Subcutaneous abdominal adipose tissue (tissue), 5 donors: ENCODE measurements at regions not wholly inside any gene's neighbourhood (a gene's known extent, or its start where the extent isn't known, plus 50 kb on each side); places are given as distances from the start of the nearest gene placed in this dataset.

ENCODE experiments used
- H3K27ac ChIP-seq: one replicate; pipeline ENCODE4 v1.7.0; 2013; ENCODE audit warnings: low read depth, mild to moderate bottlenecking, inconsistent platforms, low read length, moderate library complexity
- H3K27me3 ChIP-seq, 5 donors: one replicate each; pipeline ENCODE4 v1.7.0; 2013; ENCODE audit warnings: low read length in 5 of 5, inconsistent platforms in 1 of 5; ENCODE audit not compliant: control insufficient read depth in 5 of 5, insufficient read depth in 4 of 5
- H3K36me3 ChIP-seq, 5 donors: one replicate each; pipeline ENCODE4 v1.7.0; 2013; ENCODE audit warnings: low read length in 5 of 5; ENCODE audit not compliant: control insufficient read depth in 5 of 5, insufficient read depth in 5 of 5
- H3K4me1 ChIP-seq, 5 donors: one replicate each; pipeline ENCODE4 v1.7.0; 2013; ENCODE audit warnings: low read length in 5 of 5, mild to moderate bottlenecking in 3 of 5, moderate library complexity in 1 of 5; ENCODE audit not compliant: control insufficient read depth in 5 of 5, insufficient read depth in 5 of 5
- H3K4me3 ChIP-seq, 5 donors: one replicate each; pipeline ENCODE4 v1.7.0; 2013; ENCODE audit warnings: low read length in 5 of 5, low read depth in 1 of 5
- H3K9ac ChIP-seq, 5 donors: one replicate each; pipeline ENCODE4 v1.7.0; 2013; ENCODE audit warnings: low read length in 5 of 5, mild to moderate bottlenecking in 4 of 5, moderate library complexity in 3 of 5
- H3K9me3 ChIP-seq, 5 donors: one replicate each; pipeline ENCODE4 v1.7.0; 2013; ENCODE audit warnings: low read length in 5 of 5; ENCODE audit not compliant: control insufficient read depth in 5 of 5
- donor health status: healthy.
- donor health status: healthy.
- donor health status: healthy.
- donor health status: healthy.
- donor health status: healthy.

- Histone ChIP-seq H3K9me3 (no peaks in the 10 kb centered on the region), H3K4me1 (no peaks in the 10 kb centered on the region), H3K27me3 (no peaks in the 10 kb centered on the region), H3K27ac (no peak overlapping the region), H3K4me3 (no peak overlapping the region), H3K36me3 (no peaks in the 10 kb centered on the region), H3K9ac (no peak overlapping the region)
Measured at GRCh38 chr21:16156841-16157489, 427.2 kb downstream of the USP25 start.

- Histone ChIP-seq H3K4me1 (no peaks in the 10 kb centered on the region), H3K36me3 (no peaks in the 10 kb centered on the region), H3K27me3 (no peaks in the 10 kb centered on the region), H3K4me3 (no peak overlapping the region), H3K9me3 (no peaks in the 10 kb centered on the region), H3K27ac (no peak overlapping the region), H3K9ac (no peak overlapping the region)
Measured at GRCh38 chr21:16159213-16159970, 429.6 kb downstream of the USP25 start.

- Histone ChIP-seq H3K4me1 (peaks cover 0 to 1% (median 0%) of the 10 kb centered on the region in 5 donors), H3K4me3 (no peak overlapping the region), H3K27ac (no peak overlapping the region), H3K36me3 (no peaks in the 10 kb centered on the region), H3K27me3 (no peaks in the 10 kb centered on the region), H3K9me3 (no peaks in the 10 kb centered on the region), H3K9ac (no peak overlapping the region)
Measured at GRCh38 chr21:16159971-16160350, 430.2 kb downstream of the USP25 start.

- Histone ChIP-seq H3K9me3 (no peaks in the 10 kb centered on the region), H3K36me3 (no peaks in the 10 kb centered on the region), H3K27me3 (no peaks in the 10 kb centered on the region), H3K4me3 (no peak overlapping the region), H3K27ac (no peak overlapping the region), H3K9ac (no peak overlapping the region), H3K4me1 (peaks cover 0 to 7% (median 0%) of the 10 kb centered on the region in 5 donors)
Measured at GRCh38 chr21:16162953-16163352, 433.2 kb downstream of the USP25 start.

DNA sequence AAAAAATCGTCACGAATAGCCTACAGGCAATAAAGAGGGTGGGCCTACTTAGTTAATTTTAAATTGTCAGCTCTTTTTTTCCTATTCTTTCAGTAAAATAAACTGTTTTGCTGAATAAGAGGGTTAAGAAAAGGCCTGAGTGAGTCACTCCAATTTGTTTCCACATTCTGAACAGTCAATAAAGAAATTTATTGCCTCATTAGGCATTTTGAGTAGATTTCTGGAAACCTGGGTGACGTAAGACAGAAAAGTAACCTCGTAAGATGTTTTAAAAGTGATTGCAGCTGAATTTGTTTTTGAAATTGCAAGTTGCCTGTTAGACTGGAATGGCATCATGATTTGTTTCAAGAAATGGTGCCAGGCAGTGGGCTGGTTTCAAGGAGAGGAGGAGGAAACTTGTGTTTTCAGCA lies 439.3 kb downstream of the USP25 start:
- Histone ChIP-seq H3K9me3 (no peaks in the 10 kb centered on the region), H3K4me1 (peaks cover 0 to 17% (median 4%) of the 10 kb centered on the region in 5 donors), H3K9ac (peak overlapping the region in 1 of 5 donors; percentile 56), H3K36me3 (no peaks in the 10 kb centered on the region), H3K4me3 (peak overlapping the region in 1 of 5 donors; percentile 19), H3K27ac (peak overlapping the region; percentile 84), H3K27me3 (no peaks in the 10 kb centered on the region)

- Histone ChIP-seq H3K9ac (peak overlapping the region in 1 of 5 donors; percentile 56), H3K4me3 (no peak overlapping the region), H3K36me3 (no peaks in the 10 kb centered on the region), H3K27me3 (no peaks in the 10 kb centered on the region), H3K27ac (peak overlapping the region; percentile 84), H3K4me1 (peaks cover 0 to 17% (median 4%) of the 10 kb centered on the region in 5 donors), H3K9me3 (no peaks in the 10 kb centered on the region)
Measured at GRCh38 chr21:16169779-16170178, 440.0 kb downstream of the USP25 start.

GRCh38 chr21:16176570-16176969 lies 446.8 kb downstream of the USP25 start:
- Histone ChIP-seq H3K9ac (no peak overlapping the region), H3K36me3 (no peaks in the 10 kb centered on the region), H3K27me3 (no peaks in the 10 kb centered on the region), H3K9me3 (no peaks in the 10 kb centered on the region), H3K4me1 (peaks cover 0 to 5% (median 0%) of the 10 kb centered on the region in 5 donors), H3K27ac (no peak overlapping the region), H3K4me3 (no peak overlapping the region)

DNA sequence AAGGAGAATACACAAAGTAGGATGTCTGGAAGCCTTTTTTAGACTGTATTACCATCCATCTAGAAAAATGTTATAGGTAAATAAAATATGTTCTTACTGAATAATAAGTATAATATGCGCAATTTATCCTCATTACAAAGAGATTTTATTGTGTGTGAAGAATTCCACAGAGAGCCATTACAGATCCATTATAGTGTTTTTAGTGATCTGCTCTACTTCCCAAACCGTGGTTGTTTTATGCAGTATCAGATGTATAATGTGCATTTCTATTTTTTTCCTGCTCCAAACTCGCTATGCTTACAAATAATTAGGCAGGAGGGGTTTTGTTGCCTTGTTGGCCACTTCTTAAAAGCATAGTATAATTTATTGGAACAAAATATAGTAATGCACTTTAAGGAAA lies 447.8 kb downstream of the USP25 start:
- no peaks in the 10 kb centered on the region for H3K27me3 ChIP-seq
- H3K4me3 ChIP-seq = no peak overlapping the region
- H3K4me1 ChIP-seq = peaks cover 0 to 5% (median 0%) of the 10 kb centered on the region in 5 donors
- H3K36me3 ChIP-seq = no peaks in the 10 kb centered on the region
- H3K27ac ChIP-seq = no peak overlapping the region
- H3K9ac ChIP-seq = no peak overlapping the region
- no peaks in the 10 kb centered on the region for H3K9me3 ChIP-seq

- no peak overlapping the region for H3K9ac ChIP-seq
- peaks cover 0 to 3% (median 0%) of the 10 kb centered on the region in 5 donors for H3K4me1 ChIP-seq
- no peak overlapping the region for H3K4me3 ChIP-seq
- no peak overlapping the region for H3K27ac ChIP-seq
- H3K9me3 ChIP-seq = no peaks in the 10 kb centered on the region
- H3K36me3 ChIP-seq = no peaks in the 10 kb centered on the region
- no peaks in the 10 kb centered on the region for H3K27me3 ChIP-seq
Measured at GRCh38 chr21:16179773-16180172, 450.0 kb downstream of the USP25 start.

DNA sequence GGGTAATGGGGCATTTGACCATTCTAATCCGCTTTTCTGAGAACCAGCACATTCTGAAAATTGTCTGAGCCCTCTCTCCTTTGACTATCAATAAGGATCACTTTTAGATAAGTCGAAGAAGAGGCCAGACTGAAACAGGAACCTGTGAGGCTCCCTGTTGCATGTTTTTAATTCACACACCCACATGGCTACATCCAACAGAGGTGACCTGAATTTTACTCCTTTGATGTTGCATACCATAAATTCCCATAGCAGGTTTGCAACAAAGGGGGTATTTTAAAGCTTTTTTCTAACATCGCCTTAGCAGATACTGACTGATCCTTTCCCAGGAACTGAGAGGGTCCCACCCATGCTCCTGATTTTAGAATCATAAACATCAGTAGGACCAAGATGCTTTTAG lies 450.8 kb downstream of the USP25 start:
- Histone ChIP-seq H3K27ac (no peak overlapping the region), H3K27me3 (no peaks in the 10 kb centered on the region), H3K9ac (no peak overlapping the region), H3K36me3 (no peaks in the 10 kb centered on the region), H3K4me3 (no peak overlapping the region), H3K9me3 (no peaks in the 10 kb centered on the region), H3K4me1 (peaks cover 0 to 3% (median 0%) of the 10 kb centered on the region in 5 donors)
